GM18873 (cell line): ENCODE measurements at regions not wholly inside any gene's neighbourhood (a gene's known extent, or its start where the extent isn't known, plus 50 kb on each side); places are given as distances from the start of the nearest gene placed in this dataset.
"Not testable (repeated sequence)": the region's sequence is repeated elsewhere in the genome, so short reads cannot be mapped to it uniquely, and the experiment has no call there.

ENCODE experiments used
- ATAC-seq: cut with Tn5 transposase; IDR thresholded peaks from one replicate; pipeline ENCODE4 v1.9.1; 2021; ENCODE audit warnings: mild to moderate bottlenecking, moderate library complexity, moderate number of reproducible peaks; ENCODE audit not compliant: unreplicated experiment, low FRiP score

GRCh38 chr9:82052081-82052480 lies 63.5 kb downstream of the SPATA31D1 start:
- no peak for ATAC-seq

- ATAC-seq = no peak
Observed at GRCh38 chr9:82054264-82055015, 65.9 kb downstream of the SPATA31D1 start.

GRCh38 chr9:82057805-82058204 lies 69.2 kb downstream of the SPATA31D1 start:
- no peak for ATAC-seq

- not testable (repeated sequence) for ATAC-seq
Observed at GRCh38 chr9:82061801-82062200, 73.2 kb downstream of the SPATA31D1 start.

- no peak for ATAC-seq
Observed at GRCh38 chr9:82062245-82062644, 73.7 kb downstream of the SPATA31D1 start.

GRCh38 chr9:82073551-82074543 lies 85.3 kb downstream of the SPATA31D1 start:
- ATAC-seq = no peak

GRCh38 chr9:82080265-82080664 lies 91.7 kb downstream of the SPATA31D1 start:
- no peak for ATAC-seq

GRCh38 chr9:82081496-82081895 lies 92.9 kb downstream of the SPATA31D1 start:
- no peak for ATAC-seq

GRCh38 chr9:82082563-82082962 lies 94.0 kb downstream of the SPATA31D1 start:
- no peak for ATAC-seq

- ATAC-seq = no peak
Observed at GRCh38 chr9:82088591-82088990, 100.0 kb downstream of the SPATA31D1 start.

- no peak for ATAC-seq
Observed at GRCh38 chr9:82090046-82090445, 101.5 kb downstream of the SPATA31D1 start.

GRCh38 chr9:82091100-82091499 lies 102.5 kb downstream of the SPATA31D1 start:
- ATAC-seq = no peak

GRCh38 chr9:82091610-82092009 lies 103.0 kb downstream of the SPATA31D1 start:
- ATAC-seq = no peak

GRCh38 chr9:82101475-82101874 lies 112.9 kb downstream of the SPATA31D1 start:
- no peak for ATAC-seq

GRCh38 chr9:82104252-82104651 lies 115.7 kb downstream of the SPATA31D1 start:
- ATAC-seq = no peak

- no peak for ATAC-seq
Observed at GRCh38 chr9:82105729-82106128, 117.2 kb downstream of the SPATA31D1 start.

- ATAC-seq = no peak
Observed at GRCh38 chr9:82106536-82106935, 118.0 kb downstream of the SPATA31D1 start.

GRCh38 chr9:82108474-82108873 lies 119.9 kb downstream of the SPATA31D1 start:
- no peak for ATAC-seq

GRCh38 chr9:82108941-82109340 lies 120.4 kb downstream of the SPATA31D1 start:
- no peak for ATAC-seq

- no peak for ATAC-seq
Observed at GRCh38 chr9:82109626-82110025, 121.1 kb downstream of the SPATA31D1 start.

GRCh38 chr9:82110881-82111280 lies 122.3 kb downstream of the SPATA31D1 start:
- no peak for ATAC-seq
